ENCODE measurements at regions not wholly inside any gene's neighbourhood (a gene's known extent, or its start where the extent isn't known, plus 50 kb on each side); places are given as distances from the start of the nearest gene placed in this dataset.

- no peak for FAIRE-seq
- H3K36me3 ChIP-seq (ENCODE audit: control insufficient read depth in 3 of 3, insufficient read depth in 2 of 3, low read depth in 1 of 3, low read length in 3 of 3) = no peaks in the 10 kb centered on the region
- H3K27ac ChIP-seq (ENCODE audit: low read depth in 1 of 3, low read length in 2 of 3) = no peak overlapping the region
- no peaks in the 10 kb centered on the region for H3K9me3 ChIP-seq (ENCODE audit: control insufficient read depth in 2 of 2, insufficient read depth in 1 of 2, low read depth in 1 of 2, low read length in 1 of 2)
- H3K4me3 ChIP-seq (ENCODE audit: low read depth in 1 of 3, low read length in 3 of 3) = no peak overlapping the region
- DNase-seq = no peak
- H3K4me1 ChIP-seq (ENCODE audit: control insufficient read depth in 3 of 3, insufficient read depth in 2 of 3, low read depth in 1 of 3, low read length in 2 of 3) = no peaks in the 10 kb centered on the region
- H3K27me3 ChIP-seq (ENCODE audit: control insufficient read depth in 3 of 3, insufficient read depth in 3 of 3, low read length in 3 of 3) = no peaks in the 10 kb centered on the region
These were observed 221.5 kb downstream of the MBL2 start for GRCh38 chr10:52551046-52551445.

- FAIRE-seq = no peak
These were observed 214.5 kb downstream of the MBL2 start for GRCh38 chr10:52558090-52558489.

GRCh38 chr10:52561322-52561721 lies 211.3 kb downstream of the MBL2 start:
- DNase-seq = no peak
- 66 to 77% (median 71%) methylated on average over 3 of the region's 3 CpGs for WGBS, 3 donors

More at GRCh38 chr10:52558090-52558489, 214.5 kb downstream of the MBL2 start:
- no peak for DNase-seq
- Histone ChIP-seq H3K9me3 (ENCODE audit: control insufficient read depth in 2 of 2, insufficient read depth in 1 of 2, low read depth in 1 of 2, low read length in 1 of 2) (no peaks in the 10 kb centered on the region), H3K4me3 (ENCODE audit: low read depth in 1 of 3, low read length in 3 of 3) (no peak overlapping the region), H3K27ac (ENCODE audit: low read depth in 1 of 3, low read length in 2 of 3) (no peak overlapping the region), H3K27me3 (ENCODE audit: control insufficient read depth in 3 of 3, insufficient read depth in 3 of 3, low read length in 3 of 3) (no peaks in the 10 kb centered on the region), H3K36me3 (ENCODE audit: control insufficient read depth in 3 of 3, insufficient read depth in 2 of 3, low read depth in 1 of 3, low read length in 3 of 3) (no peaks in the 10 kb centered on the region), H3K4me1 (ENCODE audit: control insufficient read depth in 3 of 3, insufficient read depth in 2 of 3, low read depth in 1 of 3, low read length in 2 of 3) (no peaks in the 10 kb centered on the region)
- WGBS, 3 donors = 87 to 94% (median 90%) methylated on average over 1 of the region's 1 CpG

GRCh38 chr10:52563360-52563759 lies 209.2 kb downstream of the MBL2 start:
- no peak for FAIRE-seq
- 79 to 84% (median 83%) methylated on average over 1 of the region's 1 CpG for WGBS, 3 donors
- H3K4me1 ChIP-seq (ENCODE audit: control insufficient read depth in 3 of 3, insufficient read depth in 2 of 3, low read depth in 1 of 3, low read length in 2 of 3) = no peaks in the 10 kb centered on the region
- no peaks in the 10 kb centered on the region for H3K27me3 ChIP-seq (ENCODE audit: control insufficient read depth in 3 of 3, insufficient read depth in 3 of 3, low read length in 3 of 3)
- H3K4me3 ChIP-seq (ENCODE audit: low read depth in 1 of 3, low read length in 3 of 3) = no peak overlapping the region
- no peak for DNase-seq
- no peak overlapping the region for H3K27ac ChIP-seq (ENCODE audit: low read depth in 1 of 3, low read length in 2 of 3)
- no peaks in the 10 kb centered on the region for H3K9me3 ChIP-seq (ENCODE audit: control insufficient read depth in 2 of 2, insufficient read depth in 1 of 2, low read depth in 1 of 2, low read length in 1 of 2)
- no peaks in the 10 kb centered on the region for H3K36me3 ChIP-seq (ENCODE audit: control insufficient read depth in 3 of 3, insufficient read depth in 2 of 3, low read depth in 1 of 3, low read length in 3 of 3)

More at GRCh38 chr10:52561322-52561721, 211.3 kb downstream of the MBL2 start:
- Histone ChIP-seq H3K4me1 (ENCODE audit: control insufficient read depth in 3 of 3, insufficient read depth in 2 of 3, low read depth in 1 of 3, low read length in 2 of 3) (no peaks in the 10 kb centered on the region), H3K36me3 (ENCODE audit: control insufficient read depth in 3 of 3, insufficient read depth in 2 of 3, low read depth in 1 of 3, low read length in 3 of 3) (no peaks in the 10 kb centered on the region), H3K27me3 (ENCODE audit: control insufficient read depth in 3 of 3, insufficient read depth in 3 of 3, low read length in 3 of 3) (no peaks in the 10 kb centered on the region), H3K4me3 (ENCODE audit: low read depth in 1 of 3, low read length in 3 of 3) (no peak overlapping the region), H3K9me3 (ENCODE audit: control insufficient read depth in 2 of 2, insufficient read depth in 1 of 2, low read depth in 1 of 2, low read length in 1 of 2) (no peaks in the 10 kb centered on the region), H3K27ac (ENCODE audit: low read depth in 1 of 3, low read length in 2 of 3) (no peak overlapping the region)
- no peak for FAIRE-seq

- FAIRE-seq (peak; percentile 39), DNase-seq (peak; percentile 1 to 11)
- Histone ChIP-seq H3K27me3 (ENCODE audit: control insufficient read depth in 3 of 3, insufficient read depth in 3 of 3, low read length in 3 of 3) (peaks cover 0 to 4% (median 0%) of the 10 kb centered on the region in 3 donors), H3K4me1 (ENCODE audit: control insufficient read depth in 3 of 3, insufficient read depth in 2 of 3, low read depth in 1 of 3, low read length in 2 of 3) (no peaks in the 10 kb centered on the region), H3K36me3 (ENCODE audit: control insufficient read depth in 3 of 3, insufficient read depth in 2 of 3, low read depth in 1 of 3, low read length in 3 of 3) (no peaks in the 10 kb centered on the region), H3K27ac (ENCODE audit: low read depth in 1 of 3, low read length in 2 of 3) (no peak overlapping the region), H3K9me3 (ENCODE audit: control insufficient read depth in 2 of 2, insufficient read depth in 1 of 2, low read depth in 1 of 2, low read length in 1 of 2) (no peaks in the 10 kb centered on the region), H3K4me3 (ENCODE audit: low read depth in 1 of 3, low read length in 3 of 3) (no peak overlapping the region)
- WGBS, 3 donors = 19 to 31% (median 22%) methylated on average over 4 of the region's 4 CpGs
These were observed 205.9 kb downstream of the MBL2 start for GRCh38 chr10:52566471-52567246.

GRCh38 chr10:52567247-52567580 lies 205.4 kb downstream of the MBL2 start:
- no peak overlapping the region for H3K4me3 ChIP-seq (ENCODE audit: low read depth in 1 of 3, low read length in 3 of 3)
- 68 to 78% (median 74%) methylated on average over 3 of the region's 3 CpGs for WGBS, 3 donors
- no peaks in the 10 kb centered on the region for H3K36me3 ChIP-seq (ENCODE audit: control insufficient read depth in 3 of 3, insufficient read depth in 2 of 3, low read depth in 1 of 3, low read length in 3 of 3)
- no peak overlapping the region for H3K27ac ChIP-seq (ENCODE audit: low read depth in 1 of 3, low read length in 2 of 3)
- no peak for DNase-seq
- no peak for FAIRE-seq
- no peaks in the 10 kb centered on the region for H3K9me3 ChIP-seq (ENCODE audit: control insufficient read depth in 2 of 2, insufficient read depth in 1 of 2, low read depth in 1 of 2, low read length in 1 of 2)
- no peaks in the 10 kb centered on the region for H3K4me1 ChIP-seq (ENCODE audit: control insufficient read depth in 3 of 3, insufficient read depth in 2 of 3, low read depth in 1 of 3, low read length in 2 of 3)
- peaks cover 0 to 4% (median 0%) of the 10 kb centered on the region in 3 donors for H3K27me3 ChIP-seq (ENCODE audit: control insufficient read depth in 3 of 3, insufficient read depth in 3 of 3, low read length in 3 of 3)

- 86 to 94% (median 93%) methylated on average over 2 of the region's 2 CpGs for WGBS, 3 donors
These were observed 204.3 kb downstream of the MBL2 start for GRCh38 chr10:52568309-52568708.

GRCh38 chr10:52570490-52570889 lies 202.1 kb downstream of the MBL2 start:
- no peak for DNase-seq
- FAIRE-seq = no peak
- Histone ChIP-seq H3K27me3 (ENCODE audit: control insufficient read depth in 3 of 3, insufficient read depth in 3 of 3, low read length in 3 of 3) (peaks cover 0 to 4% (median 0%) of the 10 kb centered on the region in 3 donors), H3K9me3 (ENCODE audit: control insufficient read depth in 2 of 2, insufficient read depth in 1 of 2, low read depth in 1 of 2, low read length in 1 of 2) (no peaks in the 10 kb centered on the region), H3K36me3 (ENCODE audit: control insufficient read depth in 3 of 3, insufficient read depth in 2 of 3, low read depth in 1 of 3, low read length in 3 of 3) (no peaks in the 10 kb centered on the region), H3K4me3 (ENCODE audit: low read depth in 1 of 3, low read length in 3 of 3) (no peak overlapping the region), H3K4me1 (ENCODE audit: control insufficient read depth in 3 of 3, insufficient read depth in 2 of 3, low read depth in 1 of 3, low read length in 2 of 3) (no peaks in the 10 kb centered on the region), H3K27ac (ENCODE audit: low read depth in 1 of 3, low read length in 2 of 3) (no peak overlapping the region)
- WGBS, 3 donors = 54 to 74% (median 74%) methylated on average over 1 of the region's 1 CpG

More at GRCh38 chr10:52568309-52568708, 204.3 kb downstream of the MBL2 start:
- no peaks in the 10 kb centered on the region for H3K4me1 ChIP-seq (ENCODE audit: control insufficient read depth in 3 of 3, insufficient read depth in 2 of 3, low read depth in 1 of 3, low read length in 2 of 3)
- FAIRE-seq (no peak), DNase-seq (no peak)
- H3K4me3 ChIP-seq (ENCODE audit: low read depth in 1 of 3, low read length in 3 of 3) = no peak overlapping the region
- H3K27me3 ChIP-seq (ENCODE audit: control insufficient read depth in 3 of 3, insufficient read depth in 3 of 3, low read length in 3 of 3) = peaks cover 0 to 4% (median 0%) of the 10 kb centered on the region in 3 donors
- H3K36me3 ChIP-seq (ENCODE audit: control insufficient read depth in 3 of 3, insufficient read depth in 2 of 3, low read depth in 1 of 3, low read length in 3 of 3) = no peaks in the 10 kb centered on the region
- H3K9me3 ChIP-seq (ENCODE audit: control insufficient read depth in 2 of 2, insufficient read depth in 1 of 2, low read depth in 1 of 2, low read length in 1 of 2) = no peaks in the 10 kb centered on the region
- H3K27ac ChIP-seq (ENCODE audit: low read depth in 1 of 3, low read length in 2 of 3) = no peak overlapping the region

- Histone ChIP-seq H3K27ac (ENCODE audit: low read depth in 1 of 3, low read length in 2 of 3) (no peak overlapping the region), H3K4me1 (ENCODE audit: control insufficient read depth in 3 of 3, insufficient read depth in 2 of 3, low read depth in 1 of 3, low read length in 2 of 3) (no peaks in the 10 kb centered on the region), H3K4me3 (ENCODE audit: low read depth in 1 of 3, low read length in 3 of 3) (no peak overlapping the region), H3K27me3 (ENCODE audit: control insufficient read depth in 3 of 3, insufficient read depth in 3 of 3, low read length in 3 of 3) (peaks cover 0 to 4% (median 0%) of the 10 kb centered on the region in 3 donors), H3K36me3 (ENCODE audit: control insufficient read depth in 3 of 3, insufficient read depth in 2 of 3, low read depth in 1 of 3, low read length in 3 of 3) (no peaks in the 10 kb centered on the region), H3K9me3 (ENCODE audit: control insufficient read depth in 2 of 2, insufficient read depth in 1 of 2, low read depth in 1 of 2, low read length in 1 of 2) (no peaks in the 10 kb centered on the region)
- WGBS, 3 donors = 48 to 61% (median 56%) methylated on average over 2 of the region's 2 CpGs
- DNase-seq (no peak), FAIRE-seq (no peak)
These were observed 201.6 kb downstream of the MBL2 start for GRCh38 chr10:52571018-52571417.
